Mesothelial cell of epicardium (in vitro differentiated cells): ENCODE measurements at regions not wholly inside any gene's neighbourhood (a gene's known extent, or its start where the extent isn't known, plus 50 kb on each side); places are given as distances from the start of the nearest gene placed in this dataset.

ENCODE experiments used
- DNase-seq, 2 experiments: peaks; one replicate each; pipeline ENCODE4 v3.0.0; 2021; ENCODE audit warnings: low spot score in 2 of 2; ENCODE audit not compliant: unreplicated experiment in 2 of 2
- H3K27ac Mint-ChIP-seq: 2 replicates; pipeline ENCODE4 v1.8.0; 2021; ENCODE audit warnings: mixed read lengths
- H3K27me3 Mint-ChIP-seq: 2 replicates; pipeline ENCODE4 v1.8.0; 2021; ENCODE audit warnings: low read depth, mixed read lengths
- H3K36me3 Mint-ChIP-seq: 2 replicates; pipeline ENCODE4 v1.8.0; 2021; ENCODE audit warnings: mixed read lengths
- H3K4me1 Mint-ChIP-seq: 2 replicates; pipeline ENCODE4 v1.8.0; 2021; ENCODE audit warnings: mixed read lengths
- H3K4me3 Mint-ChIP-seq: 2 replicates; pipeline ENCODE4 v1.8.0; 2021; ENCODE audit warnings: mild to moderate bottlenecking, moderate library complexity, mixed read lengths
- H3K9me3 Mint-ChIP-seq: 2 replicates; pipeline ENCODE4 v1.8.0; 2021; ENCODE audit warnings: mixed read lengths
- TF ChIP-seq, protein P1 (sequence below): fragments of 200-600 bp; sonication (generic); IDR thresholded peaks from one replicate; pipeline ENCODE4 v1.5.0; 2021; ENCODE audit warnings: antibody characterized with exemption; ENCODE audit not compliant: unreplicated experiment

- no peak for DNase-seq
- no peaks in the 10 kb centered on the region for H3K9me3 Mint-ChIP-seq
- H3K27me3 Mint-ChIP-seq = no peaks in the 10 kb centered on the region
- H3K27ac Mint-ChIP-seq = no peak overlapping the region
- H3K36me3 Mint-ChIP-seq = no peaks in the 10 kb centered on the region
- peaks cover 20% of the 10 kb centered on the region for H3K4me1 Mint-ChIP-seq
- H3K4me3 Mint-ChIP-seq = no peak overlapping the region
- TF ChIP-seq, protein P1, sequence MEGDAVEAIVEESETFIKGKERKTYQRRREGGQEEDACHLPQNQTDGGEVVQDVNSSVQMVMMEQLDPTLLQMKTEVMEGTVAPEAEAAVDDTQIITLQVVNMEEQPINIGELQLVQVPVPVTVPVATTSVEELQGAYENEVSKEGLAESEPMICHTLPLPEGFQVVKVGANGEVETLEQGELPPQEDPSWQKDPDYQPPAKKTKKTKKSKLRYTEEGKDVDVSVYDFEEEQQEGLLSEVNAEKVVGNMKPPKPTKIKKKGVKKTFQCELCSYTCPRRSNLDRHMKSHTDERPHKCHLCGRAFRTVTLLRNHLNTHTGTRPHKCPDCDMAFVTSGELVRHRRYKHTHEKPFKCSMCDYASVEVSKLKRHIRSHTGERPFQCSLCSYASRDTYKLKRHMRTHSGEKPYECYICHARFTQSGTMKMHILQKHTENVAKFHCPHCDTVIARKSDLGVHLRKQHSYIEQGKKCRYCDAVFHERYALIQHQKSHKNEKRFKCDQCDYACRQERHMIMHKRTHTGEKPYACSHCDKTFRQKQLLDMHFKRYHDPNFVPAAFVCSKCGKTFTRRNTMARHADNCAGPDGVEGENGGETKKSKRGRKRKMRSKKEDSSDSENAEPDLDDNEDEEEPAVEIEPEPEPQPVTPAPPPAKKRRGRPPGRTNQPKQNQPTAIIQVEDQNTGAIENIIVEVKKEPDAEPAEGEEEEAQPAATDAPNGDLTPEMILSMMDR = no peak
Measured at GRCh38 chr9:107172979-107173347, 110.1 kb upstream of the RAD23B start.

GRCh38 chr9:107173422-107174180 is 109.5 kb upstream of the RAD23B start:
- H3K36me3 Mint-ChIP-seq = no peaks in the 10 kb centered on the region
- no peak for DNase-seq
- no peak overlapping the region for H3K4me3 Mint-ChIP-seq
- no peaks in the 10 kb centered on the region for H3K9me3 Mint-ChIP-seq
- peaks cover 20% of the 10 kb centered on the region for H3K4me1 Mint-ChIP-seq
- TF ChIP-seq, protein P1 = no peak
- H3K27ac Mint-ChIP-seq = no peak overlapping the region
- no peaks in the 10 kb centered on the region for H3K27me3 Mint-ChIP-seq

DNA sequence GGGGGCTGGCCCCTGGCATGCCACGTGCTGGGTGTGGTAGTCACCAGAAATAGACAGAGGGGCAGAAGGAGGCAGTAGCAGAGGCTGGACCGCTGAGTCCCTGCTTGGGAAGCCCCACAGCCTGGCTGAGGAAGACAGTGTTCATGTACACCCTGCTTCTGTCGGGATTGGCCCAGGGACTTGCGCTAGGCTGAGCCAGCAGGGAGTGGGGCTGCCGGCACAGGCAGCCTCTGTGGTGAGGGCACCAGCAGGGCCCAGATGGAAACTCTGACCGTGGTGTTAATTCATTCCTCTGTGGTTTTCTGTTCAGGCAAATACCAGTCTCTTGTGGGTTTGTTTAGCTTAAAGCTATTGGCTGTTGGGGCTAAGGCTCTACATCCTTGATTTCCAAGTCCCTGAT is 108.6 kb upstream of the RAD23B start:
- Mint-ChIP-seq H3K27me3 (no peaks in the 10 kb centered on the region), H3K4me3 (no peak overlapping the region), H3K36me3 (no peaks in the 10 kb centered on the region), H3K27ac (no peak overlapping the region), H3K4me1 (peaks cover 20% of the 10 kb centered on the region), H3K9me3 (no peaks in the 10 kb centered on the region)
- DNase-seq = no peak
- TF ChIP-seq, protein P1 = no peak

DNA sequence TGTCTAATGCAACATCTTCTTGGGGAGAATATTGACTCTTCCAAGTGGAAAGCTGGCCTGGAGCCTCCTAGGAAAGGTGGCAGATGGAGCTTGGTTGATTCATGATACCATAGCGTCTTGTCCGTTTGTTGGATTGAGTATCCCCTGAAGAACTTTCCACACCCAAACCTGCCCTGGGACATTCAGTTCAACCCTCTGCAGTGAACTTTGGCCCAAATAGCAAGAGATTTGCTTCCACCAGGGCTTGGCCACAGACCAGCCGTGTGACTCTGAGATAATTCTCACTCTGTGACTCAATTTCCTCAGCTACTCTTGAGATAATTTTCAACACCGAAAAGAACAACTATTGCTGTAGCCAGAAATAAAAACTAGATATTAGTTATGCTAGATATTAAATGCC is 108.0 kb upstream of the RAD23B start:
- DNase-seq = no peak
- no peak overlapping the region for H3K4me3 Mint-ChIP-seq
- no peaks in the 10 kb centered on the region for H3K9me3 Mint-ChIP-seq
- no peaks in the 10 kb centered on the region for H3K36me3 Mint-ChIP-seq
- TF ChIP-seq, protein P1 = no peak
- no peaks in the 10 kb centered on the region for H3K27me3 Mint-ChIP-seq
- H3K27ac Mint-ChIP-seq = no peak overlapping the region
- peaks cover 20% of the 10 kb centered on the region for H3K4me1 Mint-ChIP-seq

GRCh38 chr9:107175816-107176435 is 107.2 kb upstream of the RAD23B start:
- H3K36me3 Mint-ChIP-seq = no peaks in the 10 kb centered on the region
- no peaks in the 10 kb centered on the region for H3K9me3 Mint-ChIP-seq
- H3K4me1 Mint-ChIP-seq = peaks cover 20% of the 10 kb centered on the region
- H3K27me3 Mint-ChIP-seq = no peaks in the 10 kb centered on the region
- no peak overlapping the region for H3K27ac Mint-ChIP-seq
- TF ChIP-seq, protein P1 = no peak
- no peak for DNase-seq
- no peak overlapping the region for H3K4me3 Mint-ChIP-seq
